Esophagus squamous epithelium (tissue), 4 donors: ENCODE measurements at regions not wholly inside any gene's neighbourhood (a gene's known extent, or its start where the extent isn't known, plus 50 kb on each side); places are given as distances from the start of the nearest gene placed in this dataset.

Experiments
- POLR2A ChIP-seq, 4 donors: fragments of 450-650 bp; IDR thresholded peaks; one replicate each; pipeline ENCODE4 v1.6.1; 2017; ENCODE audit warnings: antibody characterized with exemption in 4 of 4, mild to moderate bottlenecking in 4 of 4, moderate library complexity in 3 of 4
- TF ChIP-seq, protein P1 (sequence below), 6 experiments: fragments of 450-650 bp in 4 of 6; fragments of 200-600 bp in 2 of 6; sonication (generic) in 2 of 6; IDR thresholded peaks; one replicate each; pipeline ENCODE4 v1.5.1; 2016 to 2019; ENCODE audit warnings: antibody characterized with exemption in 6 of 6, mild to moderate bottlenecking in 4 of 6, moderate library complexity in 4 of 6

- TF ChIP-seq POLR2A (IDR thresholded peaks at IDR 0.05) = no peak
- TF ChIP-seq, protein P1, sequence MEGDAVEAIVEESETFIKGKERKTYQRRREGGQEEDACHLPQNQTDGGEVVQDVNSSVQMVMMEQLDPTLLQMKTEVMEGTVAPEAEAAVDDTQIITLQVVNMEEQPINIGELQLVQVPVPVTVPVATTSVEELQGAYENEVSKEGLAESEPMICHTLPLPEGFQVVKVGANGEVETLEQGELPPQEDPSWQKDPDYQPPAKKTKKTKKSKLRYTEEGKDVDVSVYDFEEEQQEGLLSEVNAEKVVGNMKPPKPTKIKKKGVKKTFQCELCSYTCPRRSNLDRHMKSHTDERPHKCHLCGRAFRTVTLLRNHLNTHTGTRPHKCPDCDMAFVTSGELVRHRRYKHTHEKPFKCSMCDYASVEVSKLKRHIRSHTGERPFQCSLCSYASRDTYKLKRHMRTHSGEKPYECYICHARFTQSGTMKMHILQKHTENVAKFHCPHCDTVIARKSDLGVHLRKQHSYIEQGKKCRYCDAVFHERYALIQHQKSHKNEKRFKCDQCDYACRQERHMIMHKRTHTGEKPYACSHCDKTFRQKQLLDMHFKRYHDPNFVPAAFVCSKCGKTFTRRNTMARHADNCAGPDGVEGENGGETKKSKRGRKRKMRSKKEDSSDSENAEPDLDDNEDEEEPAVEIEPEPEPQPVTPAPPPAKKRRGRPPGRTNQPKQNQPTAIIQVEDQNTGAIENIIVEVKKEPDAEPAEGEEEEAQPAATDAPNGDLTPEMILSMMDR (IDR thresholded peaks at IDR 0.05) = no peak
These were observed 680.7 kb upstream of the GRM7 start for GRCh38 chr3:6180171-6180570.
